Gastroesophageal sphincter (tissue), 4 donors: ENCODE measurements at regions not wholly inside any gene's neighbourhood (a gene's known extent, or its start where the extent isn't known, plus 50 kb on each side); places are given as distances from the start of the nearest gene placed in this dataset.

Experiments
- ATAC-seq: fragments of 150-250 bp; one replicate; pipeline ENCODE4 v1.9.1; 2016; ENCODE audit warnings: mild to moderate bottlenecking, moderate library complexity
- H3K27ac ChIP-seq, 4 donors: fragments of 200-600 bp; sonication (generic) in 3 of 4; 1 replicate in 3 of 4; 2 replicates in 1 of 4; pipeline ENCODE4 v1.5.1; 2016 to 2019
- H3K27me3 ChIP-seq: fragments of 200-600 bp; sonication (generic); one replicate; pipeline ENCODE4 v1.5.1; 2019
- H3K36me3 ChIP-seq, 2 donors: fragments of 200-600 bp; sonication (generic); one replicate each; pipeline ENCODE4 v1.5.1; 2019; ENCODE audit warnings: control low read depth in 1 of 2
- H3K4me1 ChIP-seq, 3 donors: fragments of 200-600 bp; sonication (generic); 1 replicate in 2 of 3; 2 replicates in 1 of 3; pipeline ENCODE4 v1.5.1; 2016 to 2019; ENCODE audit warnings: control low read depth in 2 of 3
- H3K4me3 ChIP-seq, 2 donors: fragments of 200-600 bp; sonication (generic); one replicate each; pipeline ENCODE4 v1.5.1; 2019; ENCODE audit warnings: mild to moderate bottlenecking in 1 of 2, moderate library complexity in 1 of 2
- H3K9me3 ChIP-seq, 3 donors: fragments of 200-600 bp; sonication (generic); one replicate each; pipeline ENCODE4 v1.5.1; 2017 to 2019; ENCODE audit warnings: control low read depth in 2 of 3
- EP300 ChIP-seq: sonication (generic); formaldehyde crosslinking; IDR thresholded peaks from one replicate; pipeline ENCODE4 v1.6.1; 2017; ENCODE audit warnings: antibody characterized with exemption, mild to moderate bottlenecking
- POLR2A ChIP-seq, 2 donors: fragments of 450-650 bp; IDR thresholded peaks; one replicate each; pipeline ENCODE4 v1.6.1; 2017; ENCODE audit warnings: antibody characterized with exemption in 2 of 2, mild to moderate bottlenecking in 2 of 2, moderate library complexity in 1 of 2
- POLR2AphosphoS5 ChIP-seq: sonication (generic); formaldehyde crosslinking; IDR thresholded peaks from one replicate; pipeline ENCODE4 v1.6.1; 2017; ENCODE audit warnings: antibody characterized with exemption
- WGBS, 2 donors: methylation state at CpG; one replicate each; pipeline ENCODE4 v1.1.5; 2018; ENCODE audit warnings: low coverage in 1 of 2; 5-methylcytosine and 5-hydroxymethylcytosine counted together
- TF ChIP-seq, protein P1 (sequence below), 4 experiments: fragments of 200-600 bp in 2 of 4; fragments of 450-650 bp in 2 of 4; sonication (generic) in 1 of 4; IDR thresholded peaks; one replicate each; pipeline ENCODE4 v1.5.1; 2017 to 2019; ENCODE audit warnings: antibody characterized with exemption in 4 of 4, mild to moderate bottlenecking in 2 of 4, moderate library complexity in 2 of 4

DNA sequence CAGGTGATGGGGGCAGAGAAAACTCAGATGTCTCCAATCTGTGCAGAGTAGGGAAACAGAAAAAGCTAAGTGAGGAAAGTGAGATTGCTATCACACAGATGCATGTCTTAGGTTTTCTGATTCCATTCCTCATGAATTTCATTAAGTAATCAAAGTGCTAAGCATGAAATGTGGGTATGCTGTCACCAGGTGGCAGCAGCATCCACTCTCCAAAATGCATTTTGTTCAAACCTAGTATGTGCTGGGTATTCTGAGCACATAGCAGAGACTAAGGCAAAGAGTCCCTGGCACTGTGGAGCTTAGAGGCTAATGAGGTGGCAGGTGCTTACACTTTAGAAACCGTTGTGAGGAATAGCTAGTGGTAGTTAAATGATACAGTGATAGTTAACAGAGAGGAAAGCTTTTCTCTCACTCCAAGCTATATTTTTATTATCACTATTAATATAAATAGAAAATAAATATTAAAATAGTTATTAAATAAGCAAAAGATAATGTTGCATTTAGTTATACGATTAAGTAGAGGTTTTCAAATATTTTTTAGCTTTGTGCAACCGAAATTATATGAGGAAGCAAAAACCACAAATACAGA is 179.5 kb downstream of the CDH26 start:
- no peak for ATAC-seq
- Histone ChIP-seq H3K4me3 (peak overlapping the region in 1 of 2 donors; percentile 45), H3K36me3 (no peaks in the 10 kb centered on the region), H3K27me3 (peaks cover 7% of the 10 kb centered on the region), H3K4me1 (peaks cover 0 to 5% (median 0%) of the 10 kb centered on the region in 3 donors), H3K27ac (no peak overlapping the region), H3K9me3 (no peaks in the 10 kb centered on the region)
- TF ChIP-seq, protein P1, sequence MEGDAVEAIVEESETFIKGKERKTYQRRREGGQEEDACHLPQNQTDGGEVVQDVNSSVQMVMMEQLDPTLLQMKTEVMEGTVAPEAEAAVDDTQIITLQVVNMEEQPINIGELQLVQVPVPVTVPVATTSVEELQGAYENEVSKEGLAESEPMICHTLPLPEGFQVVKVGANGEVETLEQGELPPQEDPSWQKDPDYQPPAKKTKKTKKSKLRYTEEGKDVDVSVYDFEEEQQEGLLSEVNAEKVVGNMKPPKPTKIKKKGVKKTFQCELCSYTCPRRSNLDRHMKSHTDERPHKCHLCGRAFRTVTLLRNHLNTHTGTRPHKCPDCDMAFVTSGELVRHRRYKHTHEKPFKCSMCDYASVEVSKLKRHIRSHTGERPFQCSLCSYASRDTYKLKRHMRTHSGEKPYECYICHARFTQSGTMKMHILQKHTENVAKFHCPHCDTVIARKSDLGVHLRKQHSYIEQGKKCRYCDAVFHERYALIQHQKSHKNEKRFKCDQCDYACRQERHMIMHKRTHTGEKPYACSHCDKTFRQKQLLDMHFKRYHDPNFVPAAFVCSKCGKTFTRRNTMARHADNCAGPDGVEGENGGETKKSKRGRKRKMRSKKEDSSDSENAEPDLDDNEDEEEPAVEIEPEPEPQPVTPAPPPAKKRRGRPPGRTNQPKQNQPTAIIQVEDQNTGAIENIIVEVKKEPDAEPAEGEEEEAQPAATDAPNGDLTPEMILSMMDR (IDR thresholded peaks at IDR 0.05) = peak in 1 of 4 experiments; percentile 24
- TF ChIP-seq POLR2A (IDR thresholded peaks at IDR 0.05) (no peak), POLR2AphosphoS5 (no peak), EP300 (no peak)
- 44 to 71% methylated on average over 3 of the region's 3 CpGs for WGBS, 2 donors

DNA sequence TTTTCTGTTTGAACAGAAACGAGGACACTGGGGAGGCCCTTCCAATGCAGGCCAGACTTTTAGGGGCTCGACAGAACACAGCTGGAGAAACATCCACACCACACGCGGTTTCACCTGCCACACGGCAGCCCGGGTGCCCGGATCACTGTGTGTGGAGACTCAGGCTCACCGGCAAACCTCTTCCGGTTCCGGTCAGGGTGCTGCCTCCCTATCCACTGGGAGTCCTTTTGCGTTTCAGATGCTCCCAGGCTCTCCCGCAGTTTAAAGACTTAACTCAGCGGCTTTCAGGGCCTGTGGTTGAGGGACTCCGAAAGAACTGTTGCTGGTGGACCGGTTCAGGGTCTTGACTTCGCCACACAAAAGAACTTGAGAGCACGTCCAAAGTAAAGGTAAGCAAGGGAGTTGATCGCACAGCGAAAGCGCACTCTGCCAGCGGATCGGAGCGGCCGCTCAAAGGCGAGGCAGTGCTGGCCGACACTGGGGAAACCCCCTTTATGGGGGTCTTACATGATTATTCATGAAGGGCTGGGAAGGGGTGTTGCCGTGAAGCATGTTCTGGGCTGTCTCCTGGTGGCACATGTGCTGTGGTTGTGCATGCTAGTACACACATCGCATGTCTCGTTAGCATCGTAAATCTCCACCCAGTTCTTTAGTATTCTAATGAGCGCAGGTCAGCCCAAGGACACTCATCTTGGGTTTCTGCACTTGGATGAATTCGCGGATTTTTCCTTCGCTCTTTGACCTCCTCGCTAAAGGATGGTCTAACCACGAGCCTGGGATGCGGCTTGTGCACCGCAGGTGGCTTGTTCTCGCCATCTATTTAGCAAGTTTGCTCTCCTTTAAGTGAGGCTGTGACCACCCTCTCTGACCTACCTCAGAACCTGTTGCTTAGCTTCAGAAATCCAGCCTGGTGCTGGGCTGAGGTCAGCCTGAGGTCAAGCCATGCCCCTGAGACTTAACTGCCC is 180.3 kb downstream of the CDH26 start:
- no peaks in the 10 kb centered on the region for H3K9me3 ChIP-seq
- ATAC-seq = no peak
- H3K4me1 ChIP-seq = peaks cover 0 to 5% (median 0%) of the 10 kb centered on the region in 3 donors
- H3K27ac ChIP-seq = no peak overlapping the region
- no peaks in the 10 kb centered on the region for H3K36me3 ChIP-seq
- H3K4me3 ChIP-seq = peak overlapping the region; percentile 17 to 45
- whole genome bisulfite sequencing, 2 donors = 71 to 73% methylated on average over 9 to 36 of the region's 39 CpGs
- H3K27me3 ChIP-seq = peaks cover 4% of the 10 kb centered on the region
- TF ChIP-seq POLR2AphosphoS5 = no peak

DNA sequence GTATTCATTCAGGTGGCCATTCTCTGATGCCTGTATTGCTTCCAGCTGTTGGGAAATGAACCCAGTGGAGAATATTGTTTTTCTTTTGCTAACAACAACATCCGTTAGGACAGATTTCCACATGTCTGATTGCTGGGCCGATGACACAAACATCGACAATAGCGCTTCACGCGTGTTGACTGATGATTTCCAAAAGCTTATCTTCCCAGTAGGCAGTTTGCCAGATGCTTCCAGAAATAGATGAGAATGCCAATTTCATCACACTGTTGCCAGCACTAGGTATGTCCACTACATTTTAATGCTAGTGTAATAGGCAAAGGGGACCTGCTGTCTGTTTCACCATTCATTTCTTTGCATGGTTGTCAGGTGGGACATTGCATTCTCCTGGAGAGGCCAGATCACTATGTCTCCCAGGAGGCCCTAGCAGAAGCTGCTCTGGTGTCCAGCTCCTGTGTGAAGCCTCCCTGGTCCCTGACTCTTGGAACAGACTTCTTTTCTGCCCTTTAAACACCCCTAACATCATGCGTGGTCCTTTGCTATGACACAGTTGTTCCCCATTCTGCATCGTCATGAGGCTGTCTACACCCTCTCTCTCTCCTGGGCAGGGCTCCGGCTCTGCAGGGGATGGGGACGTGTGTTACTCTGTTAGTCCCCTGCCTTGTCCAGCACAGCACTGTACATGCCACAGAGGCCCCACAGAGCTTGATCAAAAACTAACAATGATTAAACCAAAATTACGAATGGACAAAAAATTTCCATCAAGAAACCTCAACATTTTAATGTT is 181.6 kb downstream of the CDH26 start:
- Histone ChIP-seq H3K27me3 (peaks cover 4% of the 10 kb centered on the region), H3K4me1 (peaks cover 0 to 5% (median 0%) of the 10 kb centered on the region in 3 donors), H3K9me3 (no peaks in the 10 kb centered on the region), H3K27ac (no peak overlapping the region), H3K36me3 (no peaks in the 10 kb centered on the region), H3K4me3 (no peak overlapping the region)
- WGBS, 2 donors = 73 to 75% methylated on average over 5 to 9 of the region's 11 CpGs
- TF ChIP-seq, protein P1 (IDR thresholded peaks at IDR 0.05) = no peak
- TF ChIP-seq EP300 = no peak
- no peak for TF ChIP-seq POLR2AphosphoS5
- no peak for TF ChIP-seq POLR2A (IDR thresholded peaks at IDR 0.05)
- ATAC-seq = peak; percentile 21

DNA sequence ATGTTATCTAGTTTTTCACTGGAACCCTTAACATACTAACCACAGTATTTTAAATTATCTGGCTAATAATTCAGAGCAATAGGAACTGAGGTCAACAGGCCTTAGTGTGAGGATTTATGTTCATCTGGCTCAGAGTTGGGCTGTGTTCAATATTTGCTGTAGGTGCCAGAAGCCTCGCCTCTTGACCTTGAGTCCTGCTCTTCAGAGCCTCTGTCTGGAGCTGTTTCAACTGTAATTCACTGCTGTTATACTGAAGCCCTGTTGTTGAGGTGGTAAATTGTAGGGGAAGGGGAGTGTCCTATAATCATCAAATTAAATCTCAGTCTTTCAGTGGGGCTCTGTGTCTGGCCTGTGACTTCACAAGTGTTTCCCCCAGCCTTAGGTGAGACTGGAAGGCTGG is 184.4 kb downstream of the CDH26 start:
- 50 to 80% methylated on average over 1 of the region's 1 CpG for WGBS, 2 donors
- H3K27ac ChIP-seq = no peak overlapping the region

More for the DNA sequence above, 184.4 kb downstream of the CDH26 start:
- Histone ChIP-seq H3K36me3 (no peaks in the 10 kb centered on the region), H3K9me3 (no peaks in the 10 kb centered on the region), H3K4me3 (no peak overlapping the region), H3K4me1 (peaks cover 0 to 5% (median 0%) of the 10 kb centered on the region in 3 donors), H3K27me3 (no peaks in the 10 kb centered on the region)
- ATAC-seq = no peak
- TF ChIP-seq, protein P1 (IDR thresholded peaks at IDR 0.05) = no peak
- TF ChIP-seq POLR2A (IDR thresholded peaks at IDR 0.05) (no peak), EP300 (no peak), POLR2AphosphoS5 (no peak)
